ENCODE measurements at regions not wholly inside any gene's neighbourhood (a gene's known extent, or its start where the extent isn't known, plus 50 kb on each side); places are given as distances from the start of the nearest gene placed in this dataset.

DNA sequence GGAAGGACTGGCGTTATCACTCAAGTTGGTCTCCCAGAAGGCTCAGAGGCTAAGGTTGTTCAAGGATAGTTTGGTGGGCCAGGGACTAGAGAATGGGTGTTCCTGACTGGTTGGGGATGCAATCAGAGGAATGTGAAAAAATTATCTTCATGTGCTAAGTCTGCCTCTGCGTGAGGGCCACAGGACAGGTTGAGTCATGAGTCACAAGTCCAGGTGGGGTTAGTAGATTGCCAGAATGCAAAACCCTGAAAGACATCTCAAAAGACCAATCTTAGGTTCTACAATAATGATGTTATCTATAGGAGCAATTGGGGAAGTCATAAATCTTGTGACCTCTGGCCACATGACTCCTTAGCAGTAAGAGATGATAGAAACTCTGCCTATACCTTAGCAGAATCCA lies 220.1 kb upstream of the EEA1 start:
- H3K27ac ChIP-seq: no peak overlapping the region
- H3K27me3 ChIP-seq: no peaks in the 10 kb centered on the region
- no peaks in the 10 kb centered on the region for H3K36me3 ChIP-seq
- no peaks in the 10 kb centered on the region for H3K9me3 ChIP-seq
- TF ChIP-seq EP300 (IDR thresholded peaks at IDR 0.05): no peak
- TF ChIP-seq POLR2A (IDR thresholded peaks at IDR 0.05): no peak
- TF ChIP-seq, protein P1, sequence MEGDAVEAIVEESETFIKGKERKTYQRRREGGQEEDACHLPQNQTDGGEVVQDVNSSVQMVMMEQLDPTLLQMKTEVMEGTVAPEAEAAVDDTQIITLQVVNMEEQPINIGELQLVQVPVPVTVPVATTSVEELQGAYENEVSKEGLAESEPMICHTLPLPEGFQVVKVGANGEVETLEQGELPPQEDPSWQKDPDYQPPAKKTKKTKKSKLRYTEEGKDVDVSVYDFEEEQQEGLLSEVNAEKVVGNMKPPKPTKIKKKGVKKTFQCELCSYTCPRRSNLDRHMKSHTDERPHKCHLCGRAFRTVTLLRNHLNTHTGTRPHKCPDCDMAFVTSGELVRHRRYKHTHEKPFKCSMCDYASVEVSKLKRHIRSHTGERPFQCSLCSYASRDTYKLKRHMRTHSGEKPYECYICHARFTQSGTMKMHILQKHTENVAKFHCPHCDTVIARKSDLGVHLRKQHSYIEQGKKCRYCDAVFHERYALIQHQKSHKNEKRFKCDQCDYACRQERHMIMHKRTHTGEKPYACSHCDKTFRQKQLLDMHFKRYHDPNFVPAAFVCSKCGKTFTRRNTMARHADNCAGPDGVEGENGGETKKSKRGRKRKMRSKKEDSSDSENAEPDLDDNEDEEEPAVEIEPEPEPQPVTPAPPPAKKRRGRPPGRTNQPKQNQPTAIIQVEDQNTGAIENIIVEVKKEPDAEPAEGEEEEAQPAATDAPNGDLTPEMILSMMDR (IDR thresholded peaks at IDR 0.05): no peak
- 96 to 100% methylated on average over 2 of the region's 2 CpGs for WGBS, 2 donors
- peaks cover 0 to 6% (median 0%) of the 10 kb centered on the region in 4 donors for H3K4me1 ChIP-seq
- DNase-seq (ENCODE audit: low spot score in 2 of 2): no peak
- no peak overlapping the region for H3K4me3 ChIP-seq

GRCh38 chr12:93151079-93151762 lies 222.1 kb upstream of the EEA1 start:
- Histone ChIP-seq H3K4me1 (no peaks in the 10 kb centered on the region), H3K27me3 (no peaks in the 10 kb centered on the region), H3K36me3 (no peaks in the 10 kb centered on the region), H3K27ac (no peak overlapping the region), H3K9me3 (no peaks in the 10 kb centered on the region), H3K4me3 (no peak overlapping the region)
- DNase-seq (ENCODE audit: low spot score in 2 of 2): no peak
- TF ChIP-seq, protein P1 (IDR thresholded peaks at IDR 0.05): no peak
- no peak for TF ChIP-seq POLR2A (IDR thresholded peaks at IDR 0.05)
- TF ChIP-seq EP300 (IDR thresholded peaks at IDR 0.05): no peak
- WGBS, 2 donors: 55 to 67% methylated on average over 5 of the region's 5 CpGs

GRCh38 chr12:93152617-93153016 lies 223.5 kb upstream of the EEA1 start:
- no peaks in the 10 kb centered on the region for H3K9me3 ChIP-seq
- DNase-seq (ENCODE audit: low spot score in 2 of 2): no peak
- no peak overlapping the region for H3K4me3 ChIP-seq
- TF ChIP-seq, protein P1 (IDR thresholded peaks at IDR 0.05): no peak
- no peak for TF ChIP-seq POLR2A (IDR thresholded peaks at IDR 0.05)
- H3K36me3 ChIP-seq: no peaks in the 10 kb centered on the region
- no peak overlapping the region for H3K27ac ChIP-seq
- no peaks in the 10 kb centered on the region for H3K4me1 ChIP-seq
- WGBS, 2 donors: 89 to 90% methylated on average over 2 of the region's 2 CpGs
- no peaks in the 10 kb centered on the region for H3K27me3 ChIP-seq

DNA sequence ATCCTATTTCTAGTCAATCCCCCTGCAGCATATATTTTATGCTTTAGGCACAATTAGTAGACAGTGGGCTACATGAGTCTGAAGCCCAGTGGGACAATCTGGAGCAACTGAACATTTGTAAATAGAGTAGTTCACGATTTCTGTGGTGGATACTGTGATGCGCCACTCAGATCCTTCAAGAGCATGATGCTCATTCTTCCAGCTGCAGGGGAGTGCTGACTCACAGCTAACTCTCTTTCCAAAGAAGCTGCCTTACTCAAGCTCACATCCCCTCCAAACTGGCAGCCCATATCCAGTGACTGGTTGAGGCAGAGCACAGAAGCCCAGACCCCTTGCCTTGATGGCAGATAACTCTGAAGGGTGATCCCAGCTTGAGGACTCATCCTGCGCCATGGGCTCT lies 224.2 kb upstream of the EEA1 start:
- TF ChIP-seq POLR2A (IDR thresholded peaks at IDR 0.05) (no peak), EP300 (IDR thresholded peaks at IDR 0.05) (no peak)
- TF ChIP-seq, protein P1 (IDR thresholded peaks at IDR 0.05): no peak
- no peaks in the 10 kb centered on the region for H3K9me3 ChIP-seq
- no peak for DNase-seq (ENCODE audit: low spot score in 2 of 2)
- H3K4me3 ChIP-seq: no peak overlapping the region
- WGBS, 2 donors: 94 to 96% methylated on average over 3 of the region's 3 CpGs
- H3K36me3 ChIP-seq: no peaks in the 10 kb centered on the region
- no peak overlapping the region for H3K27ac ChIP-seq
- H3K4me1 ChIP-seq: no peaks in the 10 kb centered on the region
- H3K27me3 ChIP-seq: no peaks in the 10 kb centered on the region

GRCh38 chr12:93154096-93154728 lies 223.5 kb upstream of the NUDT4 start:
- H3K27ac ChIP-seq: no peak overlapping the region
- H3K4me3 ChIP-seq: no peak overlapping the region
- no peaks in the 10 kb centered on the region for H3K4me1 ChIP-seq
- H3K36me3 ChIP-seq: no peaks in the 10 kb centered on the region
- H3K27me3 ChIP-seq: no peaks in the 10 kb centered on the region
- H3K9me3 ChIP-seq: peaks cover 0 to 4% (median 0%) of the 10 kb centered on the region in 4 donors
- WGBS, 2 donors: 97% methylated on average over 5 of the region's 5 CpGs
- no peak for DNase-seq (ENCODE audit: low spot score in 2 of 2)
- TF ChIP-seq EP300 (IDR thresholded peaks at IDR 0.05): no peak
- no peak for TF ChIP-seq POLR2A (IDR thresholded peaks at IDR 0.05)
- TF ChIP-seq, protein P1 (IDR thresholded peaks at IDR 0.05): no peak

Data from tibial nerve (tissue), 4 donors.